Testis (tissue), 2 donors: ENCODE measurements at regions not wholly inside any gene's neighbourhood (a gene's known extent, or its start where the extent isn't known, plus 50 kb on each side); places are given as distances from the start of the nearest gene placed in this dataset.

ENCODE experiments used
- CTCF ChIP-seq, 3 experiments: fragments of 450-650 bp in 2 of 3; fragments of 200-600 bp in 1 of 3; sonication (generic) in 1 of 3; IDR thresholded peaks; one replicate each; pipeline ENCODE4 v1.5.1; 2016 to 2019; ENCODE audit warnings: antibody characterized with exemption in 3 of 3, mild to moderate bottlenecking in 2 of 3, moderate library complexity in 1 of 3
- POLR2A ChIP-seq: fragments of 450-650 bp; IDR thresholded peaks from one replicate; pipeline ENCODE4 v1.6.1; 2017; ENCODE audit warnings: antibody characterized with exemption, mild to moderate bottlenecking, moderate library complexity

DNA sequence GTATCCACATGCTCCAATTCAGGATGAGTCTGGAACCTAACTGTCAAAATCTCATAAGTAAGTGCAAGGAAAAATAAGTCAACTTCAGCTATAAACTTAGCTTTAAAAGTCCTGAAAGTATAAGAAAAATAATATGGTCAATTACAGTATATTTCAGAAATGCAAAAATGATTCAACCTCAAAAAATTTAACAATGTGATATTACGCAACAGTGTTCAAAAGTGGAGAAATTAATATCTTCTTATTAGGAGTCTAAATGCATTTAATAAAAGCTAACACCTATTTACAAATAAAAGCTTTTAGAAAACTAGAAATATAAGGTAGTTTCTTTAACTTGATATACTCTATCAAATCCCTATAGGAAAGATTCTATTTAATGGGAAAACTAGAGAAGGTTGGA, 111.2 kb upstream of the OPRM1 start:
- no peak for TF ChIP-seq CTCF (IDR thresholded peaks at IDR 0.05)
- no peak for TF ChIP-seq POLR2A
